DOHH2 (cell line): ENCODE measurements at regions not wholly inside any gene's neighbourhood (a gene's known extent, or its start where the extent isn't known, plus 50 kb on each side); places are given as distances from the start of the nearest gene placed in this dataset.
"Not testable (repeated sequence)": the region's sequence is repeated elsewhere in the genome, so short reads cannot be mapped to it uniquely, and the experiment has no call there.

Source experiments
- H3F3A ChIP-seq: fragments of 200-600 bp; sonication (generic), shearing (Covaris generic); 2 replicates; pipeline ENCODE4 v1.6.0; 2016; ENCODE audit warnings: antibody characterized with exemption, mild to moderate bottlenecking; ENCODE audit not compliant: control insufficient read depth, insufficient read depth
- H3K27ac ChIP-seq: fragments of 200-600 bp; sonication (generic); 2 replicates; pipeline ENCODE4 v1.5.1; 2014; ENCODE audit warnings: low read depth, mild to moderate bottlenecking, low read length, moderate library complexity
- H3K27me3 ChIP-seq: fragments of 200-600 bp; sonication (generic); 2 replicates; pipeline ENCODE4 v1.6.1; 2014; ENCODE audit warnings: mild to moderate bottlenecking, low read length, mixed read lengths; ENCODE audit not compliant: control insufficient read depth
- H3K36me3 ChIP-seq: fragments of 200-600 bp; sonication (generic); 2 replicates; pipeline ENCODE4 v1.6.1; 2014; ENCODE audit warnings: mild to moderate bottlenecking, low read length, moderate library complexity, mixed read lengths; ENCODE audit not compliant: control insufficient read depth
- H3K4me1 ChIP-seq: fragments of 200-600 bp; sonication (generic); 2 replicates; pipeline ENCODE4 v1.6.1; 2014; ENCODE audit warnings: mild to moderate bottlenecking, low read length, mixed read lengths; ENCODE audit not compliant: control insufficient read depth
- H3K4me2 ChIP-seq: fragments of 200-600 bp; sonication (generic); 2 replicates; pipeline ENCODE4 v1.6.0; 2014; ENCODE audit warnings: mild to moderate bottlenecking, low read length, moderate library complexity
- H3K4me3 ChIP-seq: fragments of 200-600 bp; sonication (generic); 2 replicates; pipeline ENCODE4 v1.5.1; 2014; ENCODE audit warnings: mild to moderate bottlenecking, low read length, mixed read lengths
- H3K79me2 ChIP-seq: fragments of 200-600 bp; sonication (generic); 2 replicates; pipeline ENCODE4 v1.6.1; 2014; ENCODE audit warnings: mild to moderate bottlenecking, low read length, mixed read lengths; ENCODE audit not compliant: control insufficient read depth
- H3K9me2 ChIP-seq: fragments of 200-600 bp; sonication (generic); replicated peaks from 2 replicates; pipeline ENCODE4 v1.6.1; 2014; ENCODE audit warnings: mild to moderate bottlenecking, low read length, mixed read lengths; ENCODE audit not compliant: control insufficient read depth
- H3K9me3 ChIP-seq: fragments of 200-600 bp; sonication (generic); 2 replicates; pipeline ENCODE4 v1.6.1; 2014; ENCODE audit warnings: antibody characterized with exemption, low read length, mixed read lengths; ENCODE audit not compliant: control insufficient read depth, insufficient read depth
- H4K20me1 ChIP-seq: fragments of 200-600 bp; sonication (generic); 2 replicates; pipeline ENCODE4 v1.6.0; 2014; ENCODE audit warnings: low read depth, mild to moderate bottlenecking, antibody characterized with exemption, low read length, moderate library complexity; ENCODE audit not compliant: control insufficient read depth, insufficient read depth
- EZH2phosphoT487 ChIP-seq: fragments of 200-600 bp; sonication (generic); IDR thresholded peaks from 2 replicates; pipeline ENCODE4 v1.6.1; 2017; ENCODE audit warnings: borderline replicate concordance, mild to moderate bottlenecking, antibody characterized with exemption, low read length, moderate library complexity, mixed read lengths
- TF ChIP-seq, protein P1 (sequence below): fragments of 200-600 bp; sonication (generic); IDR thresholded peaks from one replicate; pipeline ENCODE4 v1.5.1; 2014; ENCODE audit warnings: antibody characterized with exemption, mild to moderate bottlenecking, low read depth, low read length; ENCODE audit not compliant: poor library complexity, severe bottlenecking

DNA sequence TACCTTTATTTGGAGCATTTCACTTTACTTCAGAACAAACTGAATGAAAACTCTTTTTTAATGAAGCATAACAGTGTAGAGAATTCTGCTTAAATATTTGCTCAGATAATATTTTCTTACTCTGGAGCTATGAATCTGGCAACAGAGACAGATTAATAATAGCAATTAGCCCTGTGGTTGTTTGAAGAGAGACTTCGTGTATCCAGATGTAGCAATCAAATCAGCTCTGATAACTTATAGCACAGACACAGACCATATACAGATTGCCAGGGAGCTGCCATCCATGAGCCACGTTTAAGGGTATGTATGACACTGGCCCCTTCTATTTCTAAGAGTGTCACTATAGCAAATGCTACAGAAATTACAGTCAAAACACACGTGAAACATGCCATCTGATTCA is 146.6 kb downstream of the EXOC5 start:
- H3K27ac ChIP-seq, result no peak overlapping the region
- H3K4me1 ChIP-seq, result no peaks in the 10 kb centered on the region
- no peaks in the 10 kb centered on the region for H4K20me1 ChIP-seq
- peaks cover 3% of the 10 kb centered on the region; the same call in 1 of the 2 replicates for H3K27me3 ChIP-seq
- H3K4me2 ChIP-seq, result no peak overlapping the region
- no peaks in the 10 kb centered on the region for H3K9me2 ChIP-seq
- no peaks in the 10 kb centered on the region for H3K9me3 ChIP-seq
- H3F3A ChIP-seq, result no peaks in the 10 kb centered on the region
- H3K79me2 ChIP-seq, result no peaks in the 10 kb centered on the region
- H3K4me3 ChIP-seq, result no peak overlapping the region
- TF ChIP-seq, protein P1, sequence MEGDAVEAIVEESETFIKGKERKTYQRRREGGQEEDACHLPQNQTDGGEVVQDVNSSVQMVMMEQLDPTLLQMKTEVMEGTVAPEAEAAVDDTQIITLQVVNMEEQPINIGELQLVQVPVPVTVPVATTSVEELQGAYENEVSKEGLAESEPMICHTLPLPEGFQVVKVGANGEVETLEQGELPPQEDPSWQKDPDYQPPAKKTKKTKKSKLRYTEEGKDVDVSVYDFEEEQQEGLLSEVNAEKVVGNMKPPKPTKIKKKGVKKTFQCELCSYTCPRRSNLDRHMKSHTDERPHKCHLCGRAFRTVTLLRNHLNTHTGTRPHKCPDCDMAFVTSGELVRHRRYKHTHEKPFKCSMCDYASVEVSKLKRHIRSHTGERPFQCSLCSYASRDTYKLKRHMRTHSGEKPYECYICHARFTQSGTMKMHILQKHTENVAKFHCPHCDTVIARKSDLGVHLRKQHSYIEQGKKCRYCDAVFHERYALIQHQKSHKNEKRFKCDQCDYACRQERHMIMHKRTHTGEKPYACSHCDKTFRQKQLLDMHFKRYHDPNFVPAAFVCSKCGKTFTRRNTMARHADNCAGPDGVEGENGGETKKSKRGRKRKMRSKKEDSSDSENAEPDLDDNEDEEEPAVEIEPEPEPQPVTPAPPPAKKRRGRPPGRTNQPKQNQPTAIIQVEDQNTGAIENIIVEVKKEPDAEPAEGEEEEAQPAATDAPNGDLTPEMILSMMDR, result no peak
- TF ChIP-seq EZH2phosphoT487, result no peak
- no peaks in the 10 kb centered on the region for H3K36me3 ChIP-seq

DNA sequence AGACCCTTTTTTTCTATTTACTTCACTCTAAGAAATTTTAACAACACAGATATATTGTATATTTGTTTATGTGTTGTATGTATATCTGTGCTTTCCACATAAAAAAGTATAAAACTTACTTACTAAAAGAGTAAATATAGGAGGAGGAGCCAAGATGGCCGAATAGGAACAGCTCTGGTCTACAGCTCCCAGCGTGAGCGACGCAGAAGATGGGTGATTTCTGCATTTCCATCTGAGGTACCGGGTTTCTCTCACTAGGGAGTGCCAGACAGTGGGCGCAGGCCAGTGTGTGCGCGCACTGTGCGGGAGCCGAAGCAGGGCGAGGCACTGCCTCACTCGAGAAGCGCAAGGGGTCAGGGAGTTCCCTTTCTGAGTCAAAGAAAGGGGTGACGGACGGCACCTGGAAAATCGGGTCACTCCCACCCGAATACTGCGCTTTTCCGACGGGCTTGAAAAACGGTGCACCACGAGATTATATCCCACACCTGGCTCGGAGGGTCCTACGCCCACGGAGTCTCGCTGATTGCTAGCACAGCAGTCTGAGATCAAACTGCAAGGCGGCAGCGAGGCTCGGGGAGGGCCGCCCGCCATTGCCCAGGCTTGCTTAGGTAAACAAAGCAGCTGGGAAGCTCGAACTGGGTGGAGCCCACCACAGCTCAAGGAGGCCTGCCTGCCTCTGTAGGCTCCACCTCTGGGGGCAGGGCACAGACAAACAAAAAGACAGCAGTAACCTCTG is 156.5 kb downstream of the EXOC5 start:
- H3K4me1 ChIP-seq, H3K9me3 ChIP-seq, H4K20me1 ChIP-seq, H3K79me2 ChIP-seq, H3K36me3 ChIP-seq, H3K27me3 ChIP-seq, H3K27ac ChIP-seq, H3K4me3 ChIP-seq, H3K4me2 ChIP-seq, H3K9me2 ChIP-seq, H3F3A ChIP-seq: not testable (repeated sequence)

DNA sequence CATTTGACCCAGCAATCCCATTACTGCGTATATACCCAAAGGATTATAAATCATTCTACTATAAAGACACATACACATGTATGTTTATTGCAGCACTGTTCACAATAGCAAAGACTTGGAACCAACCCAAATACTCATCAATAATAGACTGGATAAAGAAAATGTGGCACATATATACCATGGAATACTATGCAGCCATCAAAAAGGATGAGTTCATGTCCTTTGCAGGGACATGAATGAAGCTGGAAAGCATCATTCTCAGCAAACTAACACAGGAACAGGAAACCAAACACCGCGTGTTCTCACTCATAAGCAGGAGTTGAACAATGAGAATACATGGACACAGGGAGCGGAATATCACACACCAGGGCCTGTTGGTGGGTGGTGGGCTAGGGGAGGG is 158.3 kb downstream of the EXOC5 start:
- not testable (repeated sequence) for H3K4me3 ChIP-seq, H3K27ac ChIP-seq, H3K79me2 ChIP-seq, H4K20me1 ChIP-seq, H3F3A ChIP-seq, H3K4me1 ChIP-seq, H3K36me3 ChIP-seq, H3K27me3 ChIP-seq, H3K4me2 ChIP-seq, H3K9me2 ChIP-seq, H3K9me3 ChIP-seq

DNA sequence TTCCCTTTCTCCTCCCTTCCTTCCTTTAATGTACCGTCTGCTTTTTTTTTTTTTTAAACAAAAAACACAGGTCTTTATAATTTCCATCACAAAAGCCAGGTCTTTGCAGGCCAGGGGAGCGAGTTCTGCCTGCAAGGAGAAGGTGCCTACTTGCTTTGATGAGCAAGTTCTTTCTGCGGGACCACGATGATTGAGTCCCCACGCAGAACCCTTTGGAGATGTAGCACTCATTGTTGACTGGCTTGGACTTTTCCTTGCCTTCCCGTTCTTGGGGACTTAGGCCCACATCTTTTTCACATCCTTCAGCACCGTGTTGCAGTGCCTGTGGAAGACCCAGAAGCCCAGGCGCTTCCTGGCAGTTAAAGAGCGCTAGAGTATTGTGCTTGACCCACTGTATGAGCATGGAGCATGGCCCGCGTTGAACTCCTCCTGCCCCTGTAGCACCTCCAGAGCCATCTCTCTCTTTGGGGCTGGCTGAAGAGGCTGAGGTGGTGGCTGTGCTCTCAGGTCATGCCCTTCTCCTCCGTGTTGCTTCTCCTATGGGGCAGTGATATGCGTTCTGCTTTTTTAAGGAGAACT is 177.6 kb downstream of the EXOC5 start:
- H3K4me2 ChIP-seq, result no peak overlapping the region
- H3K79me2 ChIP-seq, result no peaks in the 10 kb centered on the region

More for the DNA sequence above, 177.6 kb downstream of the EXOC5 start:
- TF ChIP-seq, protein P1, result no peak
- no peak for TF ChIP-seq EZH2phosphoT487
- Histone ChIP-seq H3F3A (no peaks in the 10 kb centered on the region), H3K4me1 (no peaks in the 10 kb centered on the region), H3K9me3 (no peaks in the 10 kb centered on the region), H4K20me1 (no peaks in the 10 kb centered on the region), H3K9me2 (no peaks in the 10 kb centered on the region), H3K27ac (no peak overlapping the region), H3K4me3 (no peak overlapping the region), H3K36me3 (no peaks in the 10 kb centered on the region), H3K27me3 (no peaks in the 10 kb centered on the region)
